ENCODE measurements at regions not wholly inside any gene's neighbourhood (a gene's known extent, or its start where the extent isn't known, plus 50 kb on each side); places are given as distances from the start of the nearest gene placed in this dataset.
"Not testable (repeated sequence)": the region's sequence is repeated elsewhere in the genome, so short reads cannot be mapped to it uniquely, and the experiment has no call there.

DNA sequence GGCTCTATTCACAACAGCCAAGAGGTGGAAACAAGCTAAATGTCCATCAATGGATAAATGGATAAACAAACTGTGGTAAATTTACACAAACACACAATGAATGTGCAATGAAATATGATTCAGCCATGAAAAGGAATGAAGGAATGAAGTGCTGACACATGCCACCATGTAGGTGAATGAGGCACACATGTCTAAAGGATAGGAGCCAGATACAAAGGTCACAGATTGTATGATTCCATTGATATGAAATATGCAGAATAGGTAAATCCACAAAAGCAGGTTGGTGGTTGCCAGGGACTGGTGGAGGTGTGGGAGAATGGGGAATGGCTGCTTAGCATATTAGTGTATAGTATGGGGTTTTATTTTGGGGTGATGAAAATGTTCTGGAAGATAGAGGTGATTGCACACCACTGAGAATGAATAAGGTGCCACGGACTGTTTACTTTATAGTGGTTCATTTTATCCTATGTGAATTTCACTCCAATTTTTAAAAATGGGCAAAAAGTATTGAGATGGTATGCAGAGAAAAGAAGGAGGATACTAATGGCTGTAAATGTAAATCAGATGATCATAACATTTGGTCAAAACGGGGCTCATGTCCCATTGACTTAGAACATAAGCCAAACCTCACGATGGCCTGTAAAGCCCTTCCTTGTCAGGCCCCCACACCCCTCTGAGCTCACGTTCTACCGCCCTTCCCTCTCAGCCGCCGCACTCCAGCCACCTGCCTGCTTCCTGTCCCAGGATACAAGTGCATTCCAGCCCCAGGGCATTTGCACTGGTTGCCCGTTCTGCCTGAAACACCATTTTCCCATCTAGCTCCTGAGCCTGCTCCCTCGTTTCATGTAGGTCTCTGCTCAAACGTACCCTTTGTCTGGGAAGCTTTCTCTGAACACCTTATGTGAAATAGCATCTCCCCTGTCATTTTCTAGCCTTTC is 165.5 kb downstream of the DDX1 start:
- H3K4me3 ChIP-seq (ENCODE audit: low read length): no peak overlapping the region
- H3K4me1 ChIP-seq (ENCODE audit: insufficient read depth, low read length): no peaks in the 10 kb centered on the region
- no peak overlapping the region for H3K9ac ChIP-seq (ENCODE audit: low read depth, low read length)
- no peak overlapping the region for H3K27ac ChIP-seq (ENCODE audit: low read depth, low read length)
- no peaks in the 10 kb centered on the region for H3K36me3 ChIP-seq (ENCODE audit: insufficient read depth, low read length)
- no peaks in the 10 kb centered on the region for H3K9me3 ChIP-seq (ENCODE audit: insufficient read depth, low read depth, low read length)
- H3K27me3 ChIP-seq (ENCODE audit: insufficient read depth, low read length): no peaks in the 10 kb centered on the region
- 88% methylated on average over 10 of the region's 10 CpGs for WGBS

GRCh38 chr2:15757820-15758586 is 166.3 kb downstream of the DDX1 start:
- H3K9me3 ChIP-seq (ENCODE audit: insufficient read depth, low read depth, low read length): no peaks in the 10 kb centered on the region
- no peak overlapping the region for H3K4me3 ChIP-seq (ENCODE audit: low read length)
- H3K4me1 ChIP-seq (ENCODE audit: insufficient read depth, low read length): no peaks in the 10 kb centered on the region
- WGBS: 94% methylated on average over 8 of the region's 8 CpGs
- no peaks in the 10 kb centered on the region for H3K36me3 ChIP-seq (ENCODE audit: insufficient read depth, low read length)
- H3K27me3 ChIP-seq (ENCODE audit: insufficient read depth, low read length): no peaks in the 10 kb centered on the region
- H3K9ac ChIP-seq (ENCODE audit: low read depth, low read length): no peak overlapping the region
- no peak overlapping the region for H3K27ac ChIP-seq (ENCODE audit: low read depth, low read length)

- H3K27me3 ChIP-seq (ENCODE audit: insufficient read depth, low read length): no peaks in the 10 kb centered on the region
- no peak overlapping the region for H3K4me3 ChIP-seq (ENCODE audit: low read length)
- no peaks in the 10 kb centered on the region for H3K4me1 ChIP-seq (ENCODE audit: insufficient read depth, low read length)
- no peaks in the 10 kb centered on the region for H3K9me3 ChIP-seq (ENCODE audit: insufficient read depth, low read depth, low read length)
- 96% methylated on average over 7 of the region's 7 CpGs for whole genome bisulfite sequencing
- H3K9ac ChIP-seq (ENCODE audit: low read depth, low read length): no peak overlapping the region
- no peaks in the 10 kb centered on the region for H3K36me3 ChIP-seq (ENCODE audit: insufficient read depth, low read length)
- H3K27ac ChIP-seq (ENCODE audit: low read depth, low read length): no peak overlapping the region
Measured at GRCh38 chr2:15758848-15759247, 167.2 kb downstream of the DDX1 start.

- Histone ChIP-seq H3K4me3 (ENCODE audit: low read length) (no peak overlapping the region), H3K9ac (ENCODE audit: low read depth, low read length) (no peak overlapping the region)
- WGBS: 92% methylated on average over 1 of the region's 1 CpG
Measured at GRCh38 chr2:15759385-15759784, 167.7 kb downstream of the DDX1 start.

GRCh38 chr2:15759791-15760190 is 168.1 kb downstream of the DDX1 start:
- not testable (repeated sequence) for H3K9me3 ChIP-seq (ENCODE audit: insufficient read depth, low read depth, low read length); H3K9ac ChIP-seq (ENCODE audit: low read depth, low read length); H3K27me3 ChIP-seq (ENCODE audit: insufficient read depth, low read length); H3K36me3 ChIP-seq (ENCODE audit: insufficient read depth, low read length); H3K4me1 ChIP-seq (ENCODE audit: insufficient read depth, low read length); H3K4me3 ChIP-seq (ENCODE audit: low read length); H3K27ac ChIP-seq (ENCODE audit: low read depth, low read length)
- WGBS: 57% methylated on average over 4 of the region's 4 CpGs

More at GRCh38 chr2:15759385-15759784, 167.7 kb downstream of the DDX1 start:
- Histone ChIP-seq H3K36me3 (ENCODE audit: insufficient read depth, low read length) (no peaks in the 10 kb centered on the region), H3K27me3 (ENCODE audit: insufficient read depth, low read length) (no peaks in the 10 kb centered on the region), H3K9me3 (ENCODE audit: insufficient read depth, low read depth, low read length) (no peaks in the 10 kb centered on the region), H3K27ac (ENCODE audit: low read depth, low read length) (no peak overlapping the region), H3K4me1 (ENCODE audit: insufficient read depth, low read length) (no peaks in the 10 kb centered on the region)

GRCh38 chr2:15760232-15760910 is 168.7 kb downstream of the DDX1 start:
- Histone ChIP-seq H3K9ac (ENCODE audit: low read depth, low read length) (no peak overlapping the region), H3K4me1 (ENCODE audit: insufficient read depth, low read length) (no peaks in the 10 kb centered on the region)
- WGBS: 82% methylated on average over 7 of the region's 7 CpGs

GRCh38 chr2:15761056-15761455 is 169.4 kb downstream of the DDX1 start:
- H3K9ac ChIP-seq (ENCODE audit: low read depth, low read length): no peak overlapping the region
- H3K4me1 ChIP-seq (ENCODE audit: insufficient read depth, low read length): no peaks in the 10 kb centered on the region
- no peaks in the 10 kb centered on the region for H3K27me3 ChIP-seq (ENCODE audit: insufficient read depth, low read length)
- 91% methylated on average over 6 of the region's 6 CpGs for WGBS
- H3K4me3 ChIP-seq (ENCODE audit: low read length): no peak overlapping the region
- no peaks in the 10 kb centered on the region for H3K36me3 ChIP-seq (ENCODE audit: insufficient read depth, low read length)
- H3K27ac ChIP-seq (ENCODE audit: low read depth, low read length): no peak overlapping the region
- H3K9me3 ChIP-seq (ENCODE audit: insufficient read depth, low read depth, low read length): no peaks in the 10 kb centered on the region

More at GRCh38 chr2:15760232-15760910, 168.7 kb downstream of the DDX1 start:
- Histone ChIP-seq H3K27me3 (ENCODE audit: insufficient read depth, low read length) (no peaks in the 10 kb centered on the region), H3K9me3 (ENCODE audit: insufficient read depth, low read depth, low read length) (no peaks in the 10 kb centered on the region), H3K27ac (ENCODE audit: low read depth, low read length) (no peak overlapping the region), H3K36me3 (ENCODE audit: insufficient read depth, low read length) (no peaks in the 10 kb centered on the region), H3K4me3 (ENCODE audit: low read length) (no peak overlapping the region)

DNA sequence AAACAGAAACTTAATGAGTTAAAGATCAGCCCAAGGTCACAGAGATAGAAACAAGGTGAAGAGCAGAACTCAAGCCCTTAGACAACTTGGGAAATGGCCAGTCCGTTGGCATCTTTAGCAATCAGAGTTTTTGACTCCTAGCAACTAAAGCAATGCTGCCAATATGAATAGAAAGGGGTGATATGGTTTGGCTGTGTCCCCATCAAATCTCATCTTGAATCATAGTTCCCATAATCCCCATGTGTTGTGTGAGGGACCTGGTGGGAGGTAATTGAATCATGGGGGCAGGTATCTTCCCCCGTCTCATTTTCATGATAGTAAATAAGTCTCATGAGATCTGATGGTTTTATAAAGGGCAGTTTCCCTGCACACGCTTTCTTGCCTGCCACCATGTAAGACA is 170.2 kb downstream of the DDX1 start:
- H3K36me3 ChIP-seq (ENCODE audit: insufficient read depth, low read length): no peaks in the 10 kb centered on the region
- H3K4me1 ChIP-seq (ENCODE audit: insufficient read depth, low read length): no peaks in the 10 kb centered on the region
- no peaks in the 10 kb centered on the region for H3K27me3 ChIP-seq (ENCODE audit: insufficient read depth, low read length)
- WGBS: 84% methylated on average over 3 of the region's 3 CpGs
- H3K9me3 ChIP-seq (ENCODE audit: insufficient read depth, low read depth, low read length): no peaks in the 10 kb centered on the region
- no peak overlapping the region for H3K27ac ChIP-seq (ENCODE audit: low read depth, low read length)
- no peak overlapping the region for H3K9ac ChIP-seq (ENCODE audit: low read depth, low read length)
- no peak overlapping the region for H3K4me3 ChIP-seq (ENCODE audit: low read length)

DNA sequence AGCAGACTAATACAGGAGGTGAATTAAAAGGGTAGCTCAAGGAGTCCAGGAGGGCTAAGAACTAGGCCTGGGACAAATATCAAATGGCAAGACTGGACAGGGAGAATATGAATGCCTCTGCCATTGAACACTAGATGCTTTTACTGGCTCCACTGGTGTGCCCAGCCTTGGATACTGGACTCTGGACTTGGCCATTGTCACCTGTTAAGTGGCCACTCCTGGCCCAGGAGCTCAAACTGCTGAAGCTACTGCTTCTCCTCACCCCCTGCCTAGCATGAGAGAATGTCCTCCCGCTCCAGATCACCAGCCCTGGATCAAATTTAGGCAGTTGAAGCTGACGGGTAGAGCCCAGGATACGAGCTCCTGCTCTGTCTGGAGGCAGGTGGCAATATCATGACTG is 170.8 kb downstream of the DDX1 start:
- Histone ChIP-seq H3K4me3 (ENCODE audit: low read length) (no peak overlapping the region), H3K9me3 (ENCODE audit: insufficient read depth, low read depth, low read length) (no peaks in the 10 kb centered on the region), H3K4me1 (ENCODE audit: insufficient read depth, low read length) (no peaks in the 10 kb centered on the region), H3K27ac (ENCODE audit: low read depth, low read length) (no peak overlapping the region), H3K36me3 (ENCODE audit: insufficient read depth, low read length) (no peaks in the 10 kb centered on the region), H3K27me3 (ENCODE audit: insufficient read depth, low read length) (no peaks in the 10 kb centered on the region), H3K9ac (ENCODE audit: low read depth, low read length) (no peak overlapping the region)
- WGBS: 74% methylated on average over 3 of the region's 3 CpGs

GRCh38 chr2:15763106-15763821 is 171.6 kb downstream of the DDX1 start:
- Histone ChIP-seq H3K27ac (ENCODE audit: low read depth, low read length) (no peak overlapping the region), H3K4me1 (ENCODE audit: insufficient read depth, low read length) (no peaks in the 10 kb centered on the region), H3K9ac (ENCODE audit: low read depth, low read length) (no peak overlapping the region), H3K4me3 (ENCODE audit: low read length) (no peak overlapping the region), H3K27me3 (ENCODE audit: insufficient read depth, low read length) (no peaks in the 10 kb centered on the region), H3K36me3 (ENCODE audit: insufficient read depth, low read length) (no peaks in the 10 kb centered on the region), H3K9me3 (ENCODE audit: insufficient read depth, low read depth, low read length) (no peaks in the 10 kb centered on the region)
- 89% methylated on average over 19 of the region's 19 CpGs for WGBS

Data from HUES64 (cell line).